CD4-positive, alpha-beta T cell (primary cell): ENCODE measurements at regions not wholly inside any gene's neighbourhood (a gene's known extent, or its start where the extent isn't known, plus 50 kb on each side); places are given as distances from the start of the nearest gene placed in this dataset.
A peak's percentile ranks its signal among the peaks of the same experiment; 100 is the strongest.

Experiments
- ATAC-seq: fragments of 200-7000 bp; cut with Tn5 transposase; one replicate; pipeline ENCODE4 v1.10.0; 2022; ENCODE audit warnings: mild to moderate bottlenecking; ENCODE audit not compliant: poor library complexity
- CTCF ChIA-PET: fragments of 350-600 bp; sonication (Branson Sonifier 250); formaldehyde crosslinking; loops from one replicate; lab custom pipeline; 2021; ENCODE audit warnings: antibody characterized with exemption, inconsistent platforms; lab: Charles Lee
- POLR2A ChIA-PET: fragments of 350-600 bp; sonication (Branson Sonifier 250); formaldehyde crosslinking; loops from one replicate; lab custom pipeline; 2021; ENCODE audit warnings: antibody characterized with exemption, inconsistent platforms; lab: Charles Lee
- DNase-seq, 14 experiments: peaks; one replicate each; pipeline ENCODE4 v3.0.0-alpha.2; 2013 to 2020; ENCODE audit warnings: mixed read lengths in 2 of 14
- H3K27ac ChIP-seq, 2 donors: one replicate each; pipeline versions ENCODE4 v1.5.1 to v1.7.0; 2013; ENCODE audit warnings: low read length in 2 of 2, low read depth in 1 of 2, mild to moderate bottlenecking in 1 of 2
- H3K27me3 ChIP-seq, 2 experiments: 1 replicate in 1 of 2; 2 replicates in 1 of 2; pipeline versions ENCODE4 v1.6.1 to v1.7.0; 2013; ENCODE audit warnings: low read length in 2 of 2, control low read depth in 1 of 2, mild to moderate bottlenecking in 1 of 2, moderate library complexity in 1 of 2; ENCODE audit not compliant: insufficient read depth in 2 of 2, control insufficient read depth in 1 of 2
- H3K36me3 ChIP-seq: one replicate; pipeline ENCODE4 v1.6.1; 2013; ENCODE audit warnings: low read length, control low read depth; ENCODE audit not compliant: insufficient read depth
- H3K4me1 ChIP-seq: one replicate; pipeline ENCODE4 v1.6.1; 2013; ENCODE audit warnings: low read length, control low read depth; ENCODE audit not compliant: insufficient read depth
- H3K4me3 ChIP-seq: one replicate; pipeline ENCODE4 v1.5.1; 2013; ENCODE audit warnings: mild to moderate bottlenecking, low read length, moderate library complexity
- H3K9me3 ChIP-seq, 2 experiments: 1 replicate in 1 of 2; 2 replicates in 1 of 2; pipeline versions ENCODE4 v1.6.1 to v1.7.0; 2013; ENCODE audit warnings: low read length in 2 of 2, mild to moderate bottlenecking in 2 of 2, control low read depth in 1 of 2, moderate library complexity in 1 of 2; ENCODE audit not compliant: control insufficient read depth in 1 of 2, insufficient read depth in 1 of 2
- H3K27ac Mint-ChIP-seq: one replicate; pipeline ENCODE4 v1.8.0; 2020; ENCODE audit warnings: mixed read lengths
- H3K27me3 Mint-ChIP-seq: one replicate; pipeline ENCODE4 v1.8.0; 2021; ENCODE audit warnings: mixed read lengths
- H3K36me3 Mint-ChIP-seq: one replicate; pipeline ENCODE4 v1.8.0; 2021; ENCODE audit warnings: low read depth, mixed read lengths
- H3K4me1 Mint-ChIP-seq: one replicate; pipeline ENCODE4 v1.8.0; 2021; ENCODE audit warnings: low read depth, mixed read lengths
- H3K4me3 Mint-ChIP-seq: one replicate; pipeline ENCODE4 v1.8.0; 2020; ENCODE audit warnings: mild to moderate bottlenecking, mixed read lengths
- H3K9me3 Mint-ChIP-seq: one replicate; pipeline ENCODE4 v1.8.0; 2020; ENCODE audit warnings: mixed read lengths
- CTCF ChIP-seq: fragments of 200-600 bp; IDR thresholded peaks from one replicate; pipeline ENCODE4 v1.8.0; 2022; ENCODE audit warnings: antibody characterized with exemption, mild to moderate bottlenecking
- intact Hi-C, 2 experiments: fragments of 100-400 bp; cut with DNase I in 1 of 2; cut with micrococcal nuclease in 1 of 2; formaldehyde crosslinking; loops; one replicate each; pipeline versions ENCODE4 v1.15.1 to v1.9.0; 2023 to 2025; cut with DNase I, micrococcal nuclease

- H3K9me3 ChIP-seq, result no peaks in the 10 kb centered on the region
- DNase-seq (no peak), ATAC-seq (no peak)
- CTCF ChIA-PET, result no interaction called here
- H3K4me1 Mint-ChIP-seq, result no peaks in the 10 kb centered on the region
- H3K4me3 Mint-ChIP-seq, result no peak overlapping the region
- peaks cover 15% of the 10 kb centered on the region for H3K27me3 Mint-ChIP-seq
- H3K27me3 ChIP-seq, result no peaks in the 10 kb centered on the region
- H3K4me1 ChIP-seq, result no peaks in the 10 kb centered on the region
- POLR2A ChIA-PET, result no interaction called here
- H3K36me3 ChIP-seq, result no peaks in the 10 kb centered on the region
- H3K9me3 Mint-ChIP-seq, result no peaks in the 10 kb centered on the region
- H3K27ac Mint-ChIP-seq, result no peak overlapping the region
- H3K27ac ChIP-seq, result no peak overlapping the region
- H3K4me3 ChIP-seq, result no peak overlapping the region
- intact Hi-C loops, result loop anchor here (1.0 to 10.0 kb wide), 3 partner anchors 180 to 1803 kb away; no protein-coding TSS in a partner anchor
- H3K36me3 Mint-ChIP-seq, result no peaks in the 10 kb centered on the region
- no peak for TF ChIP-seq CTCF
Measured at GRCh38 chr6:18324706-18325042, 60.3 kb upstream of the DEK start.

- DNase-seq (peak in 4 of 14 experiments; percentile 26 to 62 (median 52)), ATAC-seq (no peak)
- H3K27ac Mint-ChIP-seq, result no peak overlapping the region
- no peak overlapping the region for H3K4me3 Mint-ChIP-seq
- H3K4me3 ChIP-seq, result no peak overlapping the region
- TF ChIP-seq CTCF, result peak; percentile 96
- ChIA-PET CTCF (interaction anchor here (1.2 to 1.5 kb wide), 2 partner anchors 180 to 1802 kb away, joined by 3 to 5 read pairs; no protein-coding TSS in a partner anchor), POLR2A (interaction anchor here (0.8 kb wide), 1 partner anchor 178 kb away, joined by 3 read pairs; no protein-coding TSS in a partner anchor)
- intact Hi-C loops, result loop anchor here (1.0 to 10.0 kb wide), 3 partner anchors 180 to 1803 kb away; no protein-coding TSS in a partner anchor
- H3K36me3 ChIP-seq, result no peaks in the 10 kb centered on the region
- no peaks in the 10 kb centered on the region for H3K27me3 ChIP-seq
- H3K9me3 Mint-ChIP-seq, result no peaks in the 10 kb centered on the region
- H3K9me3 ChIP-seq, result no peaks in the 10 kb centered on the region
- no peaks in the 10 kb centered on the region for H3K4me1 ChIP-seq
- no peaks in the 10 kb centered on the region for H3K36me3 Mint-ChIP-seq
- no peak overlapping the region for H3K27ac ChIP-seq
- no peaks in the 10 kb centered on the region for H3K4me1 Mint-ChIP-seq
- peaks cover 15% of the 10 kb centered on the region for H3K27me3 Mint-ChIP-seq
Measured at GRCh38 chr6:18323935-18324705, 59.8 kb upstream of the DEK start.

- no peaks in the 10 kb centered on the region for H3K9me3 ChIP-seq
- H3K27ac Mint-ChIP-seq, result no peak overlapping the region
- no peaks in the 10 kb centered on the region for H3K4me1 ChIP-seq
- POLR2A ChIA-PET, result no interaction called here
- no peak overlapping the region for H3K27ac ChIP-seq
- CTCF ChIA-PET, result no interaction called here
- TF ChIP-seq CTCF, result no peak
- no peaks in the 10 kb centered on the region for H3K36me3 Mint-ChIP-seq
- no peak overlapping the region for H3K4me3 ChIP-seq
- peaks cover 0 to 5% of the 10 kb centered on the region in 2 experiments for H3K27me3 ChIP-seq
- DNase-seq (peak in 2 of 14 experiments; percentile 13 to 30), ATAC-seq (no peak)
- H3K4me3 Mint-ChIP-seq, result no peak overlapping the region
- H3K4me1 Mint-ChIP-seq, result no peaks in the 10 kb centered on the region
- H3K36me3 ChIP-seq, result no peaks in the 10 kb centered on the region
- intact Hi-C loops, result no loop called here
- H3K27me3 Mint-ChIP-seq, result peaks cover 9% of the 10 kb centered on the region
- H3K9me3 Mint-ChIP-seq, result no peaks in the 10 kb centered on the region
Measured at GRCh38 chr6:18317850-18318249, 53.5 kb upstream of the DEK start.
